IMR-90 (cell line): ENCODE measurements at regions not wholly inside any gene's neighbourhood (a gene's known extent, or its start where the extent isn't known, plus 50 kb on each side); places are given as distances from the start of the nearest gene placed in this dataset.

Source experiments
- ATAC-seq: fragments of 200-7000 bp; cut with Tn5 transposase; 2 replicates; pipeline ENCODE4 v1.9.1; 2020; ENCODE audit warnings: low read depth, mild to moderate bottlenecking, moderate library complexity
- BruUV-seq: library from RNA; stranded (reverse); fragments of 400-500 nt; replicated peaks from 2 replicates; lab custom pipeline; 2021; lab: Mats Ljungman, UMichigan
- CTCF ChIA-PET: fragments of 300-600 bp; formaldehyde crosslinking; extraction: SDS; loops from one replicate; lab custom pipeline; 2021; ENCODE audit warnings: antibody characterized with exemption; lab: Yijun Ruan, JAX
- POLR2A ChIA-PET: fragments of 300-600 bp; sonication (Branson Sonifier 250); formaldehyde crosslinking; loops from one replicate; lab custom pipeline; 2022; ENCODE audit warnings: antibody characterized with exemption; ENCODE audit not compliant: unreplicated experiment; lab: Charles Lee
- DNase-seq: peaks from one replicate; pipeline ENCODE4 v3.0.0; 2013
- H2AFZ ChIP-seq: replicated peaks from 2 replicates; pipeline ENCODE3; 2013; ENCODE audit warnings: low read length, mild to moderate bottlenecking; ENCODE audit not compliant: poor library complexity
- H2AK5ac ChIP-seq: 2 replicates; pipeline ENCODE4 v1.6.1; 2013; ENCODE audit warnings: low read depth, low read length, inconsistent platforms
- H2AK9ac ChIP-seq: replicated peaks from 2 replicates; pipeline ENCODE3; 2013; ENCODE audit warnings: mild to moderate bottlenecking, low read depth, low read length, moderate library complexity; ENCODE audit not compliant: poor library complexity
- H2BK120ac ChIP-seq: 2 replicates; pipeline ENCODE4 v1.6.1; 2013; ENCODE audit warnings: low read depth, low read length, inconsistent platforms
- H2BK15ac ChIP-seq: 3 replicates; pipeline ENCODE4 v1.6.1; 2013; ENCODE audit warnings: low read depth, low read length, inconsistent platforms
- H2BK20ac ChIP-seq: 2 replicates; pipeline ENCODE4 v1.6.1; 2013; ENCODE audit warnings: low read depth, mild to moderate bottlenecking, inconsistent platforms, low read length, moderate library complexity
- H2BK5ac ChIP-seq: 2 replicates; pipeline ENCODE4 v1.6.1; 2013; ENCODE audit warnings: mild to moderate bottlenecking, low read depth, low read length, inconsistent platforms; ENCODE audit not compliant: poor library complexity, severe bottlenecking
- H3K14ac ChIP-seq: replicated peaks from 2 replicates; pipeline ENCODE4 v1.6.1; 2013; ENCODE audit warnings: low read depth, low read length, inconsistent platforms
- H3K18ac ChIP-seq: 2 replicates; pipeline ENCODE4 v1.6.1; 2013; ENCODE audit warnings: low read depth, low read length, control low read depth
- H3K23ac ChIP-seq: 2 replicates; pipeline ENCODE4 v1.6.1; 2013; ENCODE audit warnings: low read depth, low read length, inconsistent platforms
- H3K27ac ChIP-seq: 2 replicates; pipeline ENCODE4 v1.5.1; 2013; ENCODE audit warnings: mild to moderate bottlenecking, control low read depth, low read length; ENCODE audit not compliant: insufficient read depth
- H3K27me3 ChIP-seq: 2 replicates; pipeline ENCODE4 v1.6.1; 2013; ENCODE audit warnings: low read length; ENCODE audit not compliant: control insufficient read depth, insufficient read depth
- H3K36me3 ChIP-seq: 2 replicates; pipeline ENCODE4 v1.6.1; 2013; ENCODE audit warnings: low read length, mixed read lengths; ENCODE audit not compliant: control insufficient read depth, insufficient read depth
- H3K4ac ChIP-seq: 2 replicates; pipeline ENCODE4 v1.6.1; 2013; ENCODE audit warnings: low read depth, low read length, inconsistent platforms
- H3K4me1 ChIP-seq: 2 replicates; pipeline ENCODE4 v1.6.1; 2013; ENCODE audit warnings: low read length, mixed read lengths; ENCODE audit not compliant: control insufficient read depth, insufficient read depth
- H3K4me2 ChIP-seq: 2 replicates; pipeline ENCODE4 v1.6.1; 2013; ENCODE audit warnings: low read depth, mild to moderate bottlenecking, control low read depth, low read length, moderate library complexity
- H3K4me3 ChIP-seq: 2 replicates; pipeline ENCODE4 v1.5.1; 2013; ENCODE audit warnings: low read depth, mild to moderate bottlenecking, control low read depth, low read length, moderate library complexity; ENCODE audit not compliant: insufficient read depth
- H3K56ac ChIP-seq: 2 replicates; pipeline ENCODE4 v1.6.1; 2013; ENCODE audit warnings: low read length, inconsistent platforms; ENCODE audit not compliant: insufficient read depth; ENCODE audit errors: extremely low read depth
- H3K79me1 ChIP-seq, 2 experiments: 2 replicates each; pipeline ENCODE4 v1.6.1; 2013; ENCODE audit warnings: low read length in 2 of 2, inconsistent platforms in 1 of 2, low read depth in 1 of 2
- H3K9ac ChIP-seq: 2 replicates; pipeline ENCODE4 v1.6.1; 2013; ENCODE audit warnings: low read depth, low read length, control low read depth
- H3K9me1 ChIP-seq: 2 replicates; pipeline ENCODE4 v1.6.1; 2013; ENCODE audit warnings: low read length, inconsistent platforms; ENCODE audit not compliant: insufficient read depth
- H3K9me3 ChIP-seq: 2 replicates; pipeline ENCODE4 v1.6.1; 2013; ENCODE audit warnings: low read length; ENCODE audit not compliant: control insufficient read depth, insufficient read depth
- H4K20me1 ChIP-seq: 2 replicates; pipeline ENCODE4 v1.6.1; 2013; ENCODE audit warnings: low read length, inconsistent platforms; ENCODE audit not compliant: insufficient read depth
- H4K5ac ChIP-seq: 2 replicates; pipeline ENCODE4 v1.6.1; 2013; ENCODE audit warnings: mild to moderate bottlenecking, low read depth, low read length, control low read depth
- H4K8ac ChIP-seq, 2 experiments: 2 replicates each; pipeline ENCODE4 v1.6.1; 2013; ENCODE audit warnings: low read depth in 2 of 2, low read length in 2 of 2, control low read depth in 1 of 2, inconsistent platforms in 1 of 2
- H4K91ac ChIP-seq: 2 replicates; pipeline ENCODE4 v1.6.1; 2013; ENCODE audit warnings: low read depth, low read length, inconsistent platforms; ENCODE audit not compliant: insufficient read depth
- BHLHE40 ChIP-seq: fragments of 150-350 bp; IDR thresholded peaks from 2 replicates; pipeline ENCODE4 v1.6.1; 2016; ENCODE audit warnings: mild to moderate bottlenecking, low read depth, low read length
- ELK1 ChIP-seq: fragments of 150-350 bp; IDR thresholded peaks from 2 replicates; pipeline ENCODE4 v1.6.1; 2016; ENCODE audit warnings: low read depth, mild to moderate bottlenecking, low read length, moderate library complexity, borderline replicate concordance
- MAFK ChIP-seq: IDR thresholded peaks from 2 replicates; pipeline ENCODE4 v1.6.1; 2012; ENCODE audit warnings: low read depth, low read length, improper control_type of control experiment
- MXI1 ChIP-seq: IDR thresholded peaks from 2 replicates; pipeline ENCODE4 v1.6.1; 2012; ENCODE audit warnings: low read depth, mild to moderate bottlenecking, low read length, moderate library complexity, borderline replicate concordance
- RAD21 ChIP-seq: IDR thresholded peaks from 2 replicates; pipeline ENCODE4 v1.6.1; 2012; ENCODE audit warnings: low read length, improper control_type of control experiment
- WGBS, 2 experiments: methylation state at CpG; one replicate each; pipeline versions ENCODE4 v1.1.5 to v1.1.7; 2013; ENCODE audit warnings: missing lambda C conversion rate in 2 of 2; ENCODE audit not compliant: insufficient read length in 1 of 2; ENCODE audit errors: extremely low coverage in 2 of 2; 5-methylcytosine and 5-hydroxymethylcytosine counted together
- dilution Hi-C: fragments of 300-500 bp; cut with HindIII; formaldehyde crosslinking; loops from one replicate; pipeline ENCODE4 v1.14.3; 2018; ENCODE audit warnings: low sequenced_read_pairs; ENCODE audit not compliant: unreplicated experiment
- in situ Hi-C: fragments of 300-500 bp; cut with MboI; formaldehyde crosslinking; loops from 3 replicates; pipeline ENCODE4 v1.14.3; 2019; ENCODE audit warnings: low sequenced_read_pairs, inconsistent platforms, mixed read lengths
- intact Hi-C: fragments of 100-400 bp; cut with micrococcal nuclease; formaldehyde crosslinking; loops from 2 replicates; pipeline ENCODE4 v1.10.0; 2022

GRCh38 chr14:40445020-40445419 lies 1012.8 kb upstream of the FBXO33 start:
- Histone ChIP-seq H3K9me3 (peaks cover 2% of the 10 kb centered on the region; the same call in 1 of the 2 replicates), H2AK5ac (no peak overlapping the region), H3K4me2 (no peak overlapping the region), H2BK120ac (no peak overlapping the region), H4K5ac (no peak overlapping the region), H2AFZ (no peak overlapping the region), H3K27ac (no peak overlapping the region), H2AK9ac (no peak overlapping the region), H3K4ac (no peak overlapping the region), H3K56ac (no peak overlapping the region), H2BK15ac (no peak overlapping the region), H2BK20ac (no peak overlapping the region), H3K23ac (no peak overlapping the region), H4K8ac (no peak overlapping the region), H4K20me1 (no peaks in the 10 kb centered on the region), H3K79me1 (no peaks in the 10 kb centered on the region), H3K18ac (no peak overlapping the region), H3K4me3 (no peak overlapping the region), H3K4me1 (no peaks in the 10 kb centered on the region), H3K9ac (no peak overlapping the region), H3K27me3 (no peaks in the 10 kb centered on the region), H4K91ac (no peak overlapping the region), H3K14ac (no peak overlapping the region), H3K9me1 (no peaks in the 10 kb centered on the region), H2BK5ac (no peak overlapping the region), H3K36me3 (no peaks in the 10 kb centered on the region)
- no peak for DNase-seq
- no peak for ATAC-seq
- dilution Hi-C loops, result no loop called here
- in situ Hi-C loops, result no loop called here
- TF ChIP-seq MXI1, result no peak
- TF ChIP-seq RAD21, result no peak
- TF ChIP-seq ELK1, result no peak
- no peak for TF ChIP-seq BHLHE40
- 0 out of 2 replicates have a peak, but pooled peaks have one; percentile 3 for TF ChIP-seq MAFK
- ChIA-PET CTCF (no interaction called here), POLR2A (no interaction called here)
- intact Hi-C loops, result no loop called here
- WGBS, 2 experiments, result 13% methylated on average over 1 of the region's 5 CpGs; no CpG with 5 or more reads in 1 of the 2 experiments
- no TSS peak for BruUV-seq
